Limb (tissue), 2 donors: ENCODE measurements at regions not wholly inside any gene's neighbourhood (a gene's known extent, or its start where the extent isn't known, plus 50 kb on each side); places are given as distances from the start of the nearest gene placed in this dataset.

ENCODE experiments used
- DNase-seq, 2 donors: peaks; one replicate each; pipeline ENCODE4 v3.0.0-alpha.2; 2016; ENCODE audit errors: extremely low spot score in 2 of 2

DNA sequence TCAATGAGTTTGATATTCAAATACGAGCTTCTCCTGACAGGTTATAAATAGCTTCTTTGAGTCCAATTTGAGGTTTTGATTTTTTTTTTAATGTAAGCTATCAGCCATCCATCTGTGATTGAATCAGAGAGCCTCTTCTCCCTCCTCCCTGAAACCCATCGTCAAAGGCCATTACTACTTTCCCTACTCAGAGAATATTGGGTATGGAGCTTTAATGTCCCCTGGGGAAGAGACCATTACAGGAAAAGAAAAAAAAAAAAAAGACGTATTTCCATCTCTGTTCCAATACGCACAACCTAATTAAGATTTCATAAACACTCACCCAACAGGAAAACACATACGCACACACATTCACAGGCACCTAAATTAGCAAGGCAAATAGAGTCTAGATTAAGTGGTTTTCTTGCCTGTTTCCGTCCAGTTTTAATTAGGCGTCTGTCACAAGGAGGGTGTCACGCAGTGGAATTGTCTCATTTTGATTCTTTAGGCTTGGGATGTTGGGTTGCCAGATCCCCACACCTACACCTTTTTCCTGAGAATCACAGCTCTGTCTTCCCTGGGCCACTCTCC lies 194.3 kb upstream of the RPL38 start:
- DNase-seq: no peak

DNA sequence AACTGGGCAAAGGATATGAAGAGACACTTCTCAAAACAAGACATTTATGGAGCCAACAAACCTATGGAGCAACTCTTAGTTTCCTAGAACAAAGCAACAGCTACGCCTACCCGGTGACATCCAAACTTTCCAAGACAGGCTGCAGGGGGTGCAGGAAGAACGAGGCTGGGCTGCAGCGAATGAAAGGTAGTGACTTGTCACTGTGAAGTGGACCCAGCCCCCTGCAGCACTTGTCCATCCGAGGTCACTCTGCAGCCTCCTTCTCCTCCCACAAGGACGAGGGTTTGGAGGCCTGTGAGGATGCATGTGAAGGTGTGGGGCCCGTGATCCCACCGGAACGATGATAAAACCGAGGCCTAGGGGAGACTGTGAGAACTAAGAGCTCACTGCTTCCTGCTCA lies 192.6 kb upstream of the RPL38 start:
- no peak for DNase-seq

DNA sequence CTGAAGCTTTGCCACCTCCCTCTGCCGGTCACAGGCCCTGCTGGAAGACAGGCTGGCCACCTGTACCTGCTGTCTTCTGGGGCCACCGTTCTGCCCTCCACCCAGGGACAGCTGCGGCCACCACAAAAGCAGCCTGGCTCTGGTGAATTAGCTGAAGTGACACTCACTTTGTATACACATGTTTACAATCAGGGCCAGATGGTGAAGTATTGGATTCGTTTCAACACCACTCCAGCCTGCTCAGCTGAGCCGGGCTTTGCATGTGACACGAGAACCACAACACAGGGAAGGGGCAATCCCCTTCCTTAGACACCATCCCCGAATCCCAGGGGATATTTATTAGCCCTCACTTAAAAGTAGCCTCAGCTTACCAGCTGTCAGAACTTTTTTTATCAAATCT lies 191.5 kb upstream of the RPL38 start:
- no peak for DNase-seq

DNA sequence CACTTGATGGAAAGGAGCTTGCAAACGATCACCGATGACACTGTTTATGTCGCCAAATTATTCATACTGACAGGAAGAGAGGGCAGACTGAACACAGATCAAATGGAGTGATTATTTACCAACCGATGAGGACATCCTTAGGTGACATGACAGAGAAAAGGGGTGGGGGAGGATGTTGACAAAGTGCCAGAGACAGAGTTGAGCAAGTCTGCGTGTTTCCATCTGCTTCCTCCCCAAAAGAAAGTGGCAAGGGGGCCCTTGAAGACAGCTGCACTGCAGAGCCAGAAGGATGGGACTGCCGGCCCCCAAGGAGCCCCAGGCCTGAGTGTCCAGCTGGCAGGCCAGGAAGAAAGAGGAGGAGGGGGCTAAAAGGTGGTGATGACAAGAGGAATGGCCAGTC lies 191.0 kb upstream of the RPL38 start:
- no peak for DNase-seq

DNA sequence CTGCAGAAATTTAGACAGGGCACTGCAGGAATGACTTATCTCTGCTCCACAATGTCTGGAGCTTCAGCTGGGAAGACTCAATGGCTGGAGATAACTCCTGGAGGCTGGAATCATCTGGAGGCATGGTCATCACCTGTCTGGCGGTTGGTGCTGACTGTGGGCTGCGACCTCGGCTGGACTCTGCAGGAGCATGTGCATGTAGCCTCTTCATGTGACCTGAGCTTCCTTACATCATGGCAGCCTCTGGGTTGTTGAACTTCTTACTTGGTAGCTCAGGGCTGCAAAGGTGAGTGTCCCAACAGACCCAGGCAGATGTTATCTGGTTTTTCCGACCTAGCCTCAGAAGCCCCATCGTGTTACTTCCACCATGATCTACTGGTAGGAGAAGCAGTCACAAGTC lies 188.2 kb upstream of the RPL38 start:
- DNase-seq: no peak

DNA sequence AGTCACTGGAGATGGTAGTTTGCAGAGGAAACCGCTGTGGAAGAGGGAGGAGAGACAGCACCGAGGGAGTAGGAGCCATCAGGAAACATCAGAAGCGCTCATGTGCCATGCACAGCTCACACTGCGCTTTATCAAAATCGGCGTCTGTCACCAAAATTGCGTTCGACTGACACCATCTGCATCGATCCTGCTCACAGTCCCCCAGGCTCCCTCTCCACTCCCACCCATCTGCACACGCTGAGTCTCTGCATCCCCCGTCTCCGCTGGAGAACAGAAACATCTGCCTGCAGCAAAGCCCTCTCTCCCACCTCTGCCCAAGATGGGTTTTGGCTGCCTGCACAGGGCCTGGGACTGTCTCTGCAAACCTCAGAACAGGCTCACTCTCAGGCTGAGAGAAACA lies 187.5 kb upstream of the RPL38 start:
- no peak for DNase-seq

DNA sequence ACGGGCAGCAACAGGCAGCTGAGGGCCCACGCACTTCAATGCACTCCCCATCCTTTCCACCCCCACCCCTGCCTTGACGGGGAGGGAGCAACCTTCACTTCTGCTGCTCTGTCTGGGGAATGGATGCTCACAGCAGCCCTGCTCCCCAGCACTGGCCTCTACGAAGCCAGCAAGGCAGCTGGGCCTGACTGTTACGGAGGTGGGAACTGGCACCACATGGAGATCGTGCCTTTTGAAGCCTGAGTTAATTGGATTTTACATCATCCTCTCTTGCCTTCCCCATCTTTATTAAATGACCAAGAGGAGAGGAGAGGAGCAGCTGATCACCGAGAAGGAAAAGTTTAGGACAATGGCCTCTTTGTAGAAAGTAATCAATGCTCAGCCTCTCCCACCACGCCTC lies 187.0 kb upstream of the RPL38 start:
- DNase-seq: no peak

DNA sequence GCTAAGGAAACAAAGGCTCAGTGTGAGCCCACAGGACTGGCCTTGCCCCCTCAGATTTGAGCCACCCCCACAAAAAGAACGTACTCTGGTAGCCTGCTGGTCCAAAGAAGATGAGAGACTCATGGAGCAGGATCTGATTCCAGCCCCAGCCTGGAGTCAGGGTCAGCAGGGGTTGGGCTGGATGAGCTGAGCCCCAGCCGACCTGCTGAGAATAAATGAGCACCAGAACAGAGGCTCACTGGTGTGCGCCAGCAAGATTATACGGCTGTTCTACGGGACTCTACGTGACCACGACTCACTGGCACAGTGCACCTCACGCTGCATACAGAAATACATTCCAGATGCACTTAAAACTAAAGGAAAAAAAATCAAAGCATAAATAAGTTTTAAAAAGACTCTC lies 186.0 kb upstream of the RPL38 start:
- no peak for DNase-seq

DNA sequence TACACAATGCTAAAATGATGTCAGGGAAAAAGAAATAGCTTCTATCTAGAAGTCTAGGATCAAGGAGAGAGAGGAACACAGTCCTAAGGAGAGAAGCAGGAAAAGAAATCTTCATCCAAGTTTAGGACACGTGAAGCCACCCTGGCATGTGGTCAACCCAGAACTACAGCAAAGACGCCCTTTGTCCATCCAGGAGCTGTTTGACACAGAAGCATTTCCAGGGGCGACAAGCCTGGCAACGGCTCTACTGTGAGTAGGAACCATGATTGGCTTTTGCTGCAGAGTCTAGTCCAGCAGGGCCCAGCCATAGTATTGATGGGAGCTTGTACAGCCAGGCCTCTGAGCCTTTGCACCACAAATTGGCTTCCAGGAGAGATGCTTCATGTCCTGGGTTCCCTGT lies 185.4 kb upstream of the RPL38 start:
- DNase-seq: no peak

DNA sequence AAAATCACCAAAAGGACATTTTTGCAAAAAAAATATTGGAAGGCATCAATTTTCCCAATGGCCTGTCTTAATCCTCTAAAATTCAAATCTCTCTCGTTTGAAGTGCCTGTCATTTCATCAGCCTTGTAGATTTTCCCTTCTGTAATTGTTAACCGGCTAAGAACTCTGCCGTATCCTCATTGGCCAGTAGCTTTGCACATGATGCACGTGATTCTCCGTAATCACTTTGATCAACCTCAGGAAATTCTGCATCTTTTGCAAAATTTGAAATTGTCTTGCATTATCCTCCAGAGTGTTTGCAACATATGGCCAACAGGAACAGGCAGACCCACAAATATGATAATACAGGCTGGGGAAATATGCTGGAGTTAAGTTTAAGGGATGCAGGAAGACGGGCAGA lies 184.2 kb upstream of the RPL38 start:
- DNase-seq: no peak

DNA sequence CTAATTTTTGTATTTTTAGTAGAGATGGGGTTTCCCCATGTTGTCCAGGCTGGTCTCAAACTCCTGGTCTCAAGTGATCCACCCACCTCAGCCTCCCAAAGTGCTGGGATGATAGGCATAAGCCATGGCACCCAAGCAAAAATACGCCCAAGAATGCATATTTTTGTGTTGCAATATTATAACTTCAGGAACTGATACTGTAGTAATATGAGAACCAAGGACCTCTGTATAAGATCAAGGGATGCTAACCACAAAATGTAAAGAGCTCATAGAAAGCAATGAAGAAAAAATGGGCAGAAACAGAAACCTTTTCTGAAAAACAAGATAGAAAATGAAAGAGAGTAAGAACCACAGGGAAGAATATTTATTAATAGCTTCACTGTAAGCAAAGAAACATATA lies 183.6 kb upstream of the RPL38 start:
- no peak for DNase-seq

DNA sequence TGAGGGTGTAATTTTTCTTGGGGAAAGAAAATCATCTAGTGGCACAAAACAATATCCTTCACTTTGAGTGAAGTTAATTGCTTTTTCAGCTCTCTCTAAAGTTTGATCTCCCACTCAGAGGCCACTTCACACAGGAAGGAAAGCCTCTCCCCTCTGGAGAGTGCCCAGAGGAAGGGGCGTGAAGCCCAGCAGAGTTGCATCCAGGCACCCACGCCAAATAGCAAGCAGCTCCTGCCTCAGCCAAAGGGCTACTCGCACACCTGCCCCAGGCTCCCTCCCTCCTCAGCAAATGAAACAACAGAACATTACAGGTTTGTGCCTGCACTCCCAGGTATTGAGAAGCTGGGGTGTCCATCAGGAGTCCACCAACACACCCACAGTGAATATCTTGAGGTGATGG lies 183.0 kb upstream of the RPL38 start:
- no peak for DNase-seq

DNA sequence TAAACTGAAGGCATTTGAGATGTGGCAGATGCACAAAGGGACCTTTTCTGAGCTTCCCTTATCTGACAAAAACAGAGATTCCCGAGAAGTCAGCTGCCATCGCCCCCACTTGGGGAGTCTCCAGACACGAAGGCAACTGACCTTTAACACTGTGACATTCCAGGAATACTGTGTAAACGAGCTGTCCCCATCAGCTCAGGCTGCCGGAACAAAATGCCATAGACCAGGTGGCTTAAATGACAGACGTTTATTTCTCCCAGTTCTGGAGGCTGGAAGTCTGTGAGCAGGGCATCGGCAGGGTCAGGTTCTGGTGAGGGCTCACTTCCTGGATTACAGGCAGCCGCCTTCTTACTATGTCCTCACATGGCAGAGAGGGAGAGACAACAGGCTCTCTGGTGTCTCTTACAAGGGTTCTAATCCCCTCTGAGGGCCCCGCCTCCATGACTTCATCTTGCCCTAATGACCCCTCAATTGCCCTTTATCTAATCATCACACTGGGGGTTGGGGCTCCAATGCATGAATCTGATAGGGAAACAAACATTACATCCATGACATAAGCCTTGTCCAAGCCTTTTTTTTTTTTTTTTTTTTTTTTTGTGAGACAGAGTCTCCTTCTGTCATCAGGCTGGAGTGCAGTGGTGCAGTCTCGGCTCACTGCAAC lies 178.5 kb upstream of the RPL38 start:
- DNase-seq: no peak

DNA sequence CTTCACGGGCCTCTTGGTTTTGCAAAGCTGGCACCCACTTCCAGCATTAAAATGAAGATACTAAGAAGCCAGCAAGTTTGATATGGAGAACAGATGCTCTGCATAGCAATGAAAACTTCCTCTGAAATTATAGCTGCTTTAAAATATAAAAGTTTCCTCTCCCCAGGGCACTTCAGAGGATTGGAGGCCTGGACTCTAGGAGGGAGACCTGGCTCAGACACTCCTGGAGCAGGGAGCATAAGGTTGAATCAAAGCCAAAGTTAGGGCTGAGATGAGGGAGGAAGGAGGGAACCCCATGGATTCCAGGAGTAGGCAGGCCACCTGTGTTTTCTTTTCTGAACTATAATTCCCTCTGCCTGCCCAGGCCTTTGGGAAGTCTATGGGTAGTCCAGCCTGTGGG lies 176.0 kb upstream of the RPL38 start:
- DNase-seq: no peak

DNA sequence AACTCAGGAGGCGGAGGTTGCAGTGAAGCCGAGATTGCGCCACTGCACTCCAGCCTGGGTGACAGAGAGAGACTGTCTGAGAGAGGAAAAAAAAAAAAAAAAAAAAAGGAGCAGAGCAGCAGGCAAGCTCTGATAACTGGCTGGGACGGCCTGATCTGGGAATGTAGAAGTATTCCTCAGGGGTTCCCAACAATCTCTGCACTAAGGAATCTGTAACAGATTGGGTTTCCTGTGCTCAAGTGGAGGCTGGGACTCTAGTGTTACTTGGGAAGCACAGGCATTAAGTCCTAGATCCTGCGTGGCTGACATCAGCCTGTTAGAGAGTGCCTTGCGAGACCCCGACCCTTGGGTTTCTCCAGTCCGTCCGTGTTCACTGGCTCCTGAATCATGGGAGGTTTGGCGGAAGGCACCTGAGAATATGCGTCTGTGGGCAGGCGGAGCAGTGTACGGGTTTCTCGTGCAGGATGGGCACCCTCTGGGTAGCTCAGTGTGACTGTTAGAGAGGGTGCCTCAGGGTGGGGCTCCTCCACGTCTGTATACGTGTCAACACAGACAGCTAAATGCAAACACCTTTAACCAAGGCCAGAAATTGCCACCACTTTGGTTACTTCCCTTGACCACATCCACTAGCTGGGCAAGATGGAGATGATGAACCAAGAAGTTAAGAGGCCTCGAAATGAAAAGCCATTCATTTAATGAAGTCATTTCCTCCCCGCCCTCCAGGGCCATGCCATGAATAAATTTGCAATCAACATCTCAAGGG lies 174.9 kb upstream of the RPL38 start:
- DNase-seq: no peak

DNA sequence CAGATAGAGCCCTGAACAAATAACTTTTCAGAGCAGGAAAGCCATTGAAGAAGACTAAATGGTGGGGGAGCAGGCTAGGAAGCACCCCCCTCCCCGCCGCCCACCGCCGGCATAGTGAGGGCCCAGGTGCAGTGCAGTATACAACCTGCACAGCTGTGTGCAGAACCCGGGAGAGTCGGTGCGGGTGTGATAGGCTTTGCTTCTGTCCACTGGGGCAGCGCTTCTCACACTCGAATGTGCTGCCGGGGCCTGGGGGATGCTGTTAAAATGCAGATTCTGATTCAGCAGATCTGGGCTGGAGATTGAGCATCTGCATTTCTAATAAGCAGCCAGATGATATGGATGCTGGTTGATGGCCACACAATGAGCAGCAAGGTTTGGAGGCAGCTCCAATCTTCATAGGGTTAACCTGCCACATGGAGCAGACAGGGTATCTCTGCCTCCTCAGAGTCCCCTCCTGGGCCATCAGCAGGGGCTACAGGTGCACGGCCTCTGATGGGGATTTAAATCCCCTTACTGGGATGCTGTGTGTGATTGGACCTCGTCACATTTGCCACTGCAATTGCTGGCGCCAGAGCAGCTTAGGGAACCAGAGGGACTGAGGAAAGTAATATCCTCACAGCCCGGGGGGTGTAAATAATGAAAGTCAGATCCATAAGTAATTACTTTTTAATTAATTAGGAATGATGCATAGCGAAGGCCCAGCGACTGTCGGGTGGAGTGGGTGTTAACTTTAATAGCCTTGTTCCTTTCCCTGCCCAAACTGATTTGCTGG lies 172.0 kb upstream of the RPL38 start:
- no peak for DNase-seq

DNA sequence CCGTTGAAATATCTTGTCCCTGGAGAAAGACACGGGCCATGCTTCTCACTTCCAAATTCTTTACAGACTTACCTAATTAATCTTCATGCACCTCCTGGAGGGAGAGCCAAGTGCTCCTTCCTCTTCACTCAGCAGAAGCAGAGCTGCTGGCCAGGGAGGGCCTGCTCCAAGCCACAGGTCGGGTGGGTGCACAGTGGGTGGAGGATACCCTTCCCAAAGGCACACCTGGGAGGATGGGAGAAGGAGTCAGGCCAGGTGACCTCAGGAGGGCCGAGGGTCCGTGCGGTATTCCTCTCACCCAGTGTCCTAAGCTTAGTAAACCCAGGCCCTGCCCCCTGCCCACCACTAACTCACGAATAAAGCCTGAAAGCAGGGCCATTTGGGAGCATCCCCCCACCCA lies 171.3 kb upstream of the RPL38 start:
- no peak for DNase-seq

DNA sequence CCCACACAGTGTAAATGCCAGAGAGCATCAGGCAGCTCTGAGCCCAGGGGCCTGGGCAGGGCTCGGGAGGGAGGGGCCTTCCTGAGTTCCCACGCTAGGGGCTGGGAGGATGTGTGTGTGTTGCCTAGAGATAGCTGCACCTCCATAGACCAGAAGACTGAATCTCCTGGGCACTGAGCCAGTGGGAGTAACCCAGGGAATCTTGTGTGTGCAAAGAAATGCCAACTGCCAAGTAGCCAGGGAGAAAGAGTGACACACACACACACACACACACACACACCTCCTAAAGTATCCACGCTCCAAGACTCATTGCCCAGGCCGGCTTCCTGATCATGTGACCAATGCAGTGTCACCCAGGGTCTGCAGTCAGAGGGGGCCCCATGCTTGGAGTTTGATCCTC lies 166.2 kb upstream of the RPL38 start:
- peak in 1 of 2 donors; percentile 71 for DNase-seq

DNA sequence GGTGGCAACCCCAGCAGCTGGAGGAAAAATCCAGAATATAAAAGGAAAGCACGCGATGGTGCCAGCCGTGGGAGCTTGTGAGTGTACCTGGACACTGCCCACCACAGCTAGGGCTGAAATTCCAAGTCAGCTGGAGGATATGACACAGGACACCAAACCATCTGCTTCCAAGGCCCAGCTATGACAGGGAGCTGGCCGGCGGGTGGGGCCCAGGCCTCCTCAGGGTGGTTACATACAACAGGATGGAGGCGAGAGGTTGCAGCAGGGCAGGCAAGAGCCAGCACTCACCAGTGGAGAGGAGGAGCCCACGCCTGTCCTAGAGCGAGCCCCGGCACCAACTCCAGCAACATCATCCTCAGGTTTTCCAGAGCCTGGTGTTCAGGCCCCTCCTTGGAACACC lies 163.2 kb upstream of the RPL38 start:
- no peak for DNase-seq

DNA sequence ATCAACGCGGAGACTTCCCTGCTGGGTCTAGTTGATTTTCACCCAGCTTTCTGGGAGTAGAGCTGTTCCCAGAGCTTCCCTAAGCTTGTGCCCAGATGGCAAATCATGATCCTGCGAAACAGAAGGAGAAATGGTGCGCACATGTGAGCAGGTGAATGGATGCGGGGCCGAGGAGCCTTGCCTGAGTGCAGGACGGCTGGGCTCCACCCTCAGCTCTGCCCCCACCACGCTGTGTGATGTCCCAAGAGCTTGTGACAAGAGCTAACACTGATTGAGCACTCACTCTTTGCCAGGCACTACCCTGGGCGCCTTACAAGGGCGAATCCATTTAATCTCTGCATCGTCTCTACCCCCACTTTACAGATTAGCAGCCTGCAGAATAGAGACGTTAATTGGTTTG lies 162.7 kb upstream of the RPL38 start:
- DNase-seq: no peak

DNA sequence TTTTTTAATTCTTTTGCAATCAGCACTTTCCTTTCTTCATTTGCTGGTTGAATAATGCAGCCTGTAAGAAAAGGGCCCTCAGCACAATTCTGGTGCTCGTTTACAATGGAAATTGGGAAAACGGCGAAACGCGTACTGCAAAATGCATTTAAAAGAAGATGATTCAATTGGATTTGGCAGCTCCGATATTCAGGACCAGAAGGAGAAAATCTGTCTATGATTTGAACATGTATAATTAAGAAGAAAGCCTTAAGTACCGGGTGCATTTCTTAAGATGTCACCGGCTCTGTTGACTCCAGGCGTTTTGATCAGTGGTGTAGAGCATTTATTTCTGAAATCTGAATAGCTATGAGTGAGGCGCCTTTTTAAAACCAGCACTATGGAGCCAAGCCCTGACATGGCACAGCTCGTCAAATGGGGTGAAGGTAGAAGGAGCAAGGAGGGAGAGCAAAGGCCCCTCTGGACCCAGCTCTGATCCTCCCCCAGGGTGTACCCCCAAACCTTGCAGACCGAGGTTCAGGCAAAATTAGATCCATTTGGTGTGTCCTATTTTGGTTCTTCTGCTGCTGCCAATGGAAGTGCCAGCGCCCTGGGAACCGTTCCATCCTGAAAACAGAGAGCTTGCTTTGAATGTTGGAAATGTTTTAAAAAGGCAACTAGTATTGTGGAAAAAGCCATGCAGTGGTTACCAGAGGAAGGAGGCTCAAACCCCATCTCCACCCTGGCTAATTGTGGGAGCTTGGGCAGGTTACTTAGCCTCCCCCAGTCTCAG lies 161.4 kb upstream of the RPL38 start:
- DNase-seq: no peak
